ENCODE measurements at regions not wholly inside any gene's neighbourhood (a gene's known extent, or its start where the extent isn't known, plus 50 kb on each side); places are given as distances from the start of the nearest gene placed in this dataset.
A peak's percentile ranks its signal among the peaks of the same experiment; 100 is the strongest.

- peak in 1 of 2 donors; percentile 9 for TF ChIP-seq CTCF (IDR thresholded peaks at IDR 0.05)
- no peak for TF ChIP-seq POLR2A (IDR thresholded peaks at IDR 0.05)
- no peak for TF ChIP-seq POLR2AphosphoS5 (IDR thresholded peaks at IDR 0.05)
Observed at GRCh38 chr14:106842687-106843086, 1316.3 kb downstream of the TMEM121 start.
